Loucy (cell line): ENCODE measurements at regions not wholly inside any gene's neighbourhood (a gene's known extent, or its start where the extent isn't known, plus 50 kb on each side); places are given as distances from the start of the nearest gene placed in this dataset.

Experiments
- H2AFZ ChIP-seq: fragments of 200-600 bp; sonication (generic); 2 replicates; pipeline ENCODE4 v1.6.0; 2016; ENCODE audit warnings: antibody characterized with exemption, mild to moderate bottlenecking, low read length, moderate library complexity
- H3F3A ChIP-seq: fragments of 200-600 bp; 2 replicates; pipeline ENCODE4 v1.6.0; 2016; ENCODE audit warnings: antibody characterized with exemption, low read depth, mild to moderate bottlenecking
- H3K27me3 ChIP-seq: fragments of 200-600 bp; sonication (generic); 2 replicates; pipeline ENCODE4 v1.6.1; 2014; ENCODE audit warnings: low read length, mild to moderate bottlenecking; ENCODE audit not compliant: insufficient read depth, poor library complexity, severe bottlenecking
- H3K36me3 ChIP-seq: fragments of 200-600 bp; sonication (generic); 2 replicates; pipeline ENCODE4 v1.6.1; 2016; ENCODE audit warnings: low read length; ENCODE audit not compliant: insufficient read depth
- H3K4me1 ChIP-seq: fragments of 200-600 bp; sonication (generic); 2 replicates; pipeline ENCODE4 v1.5.1; 2014; ENCODE audit warnings: low read length, mild to moderate bottlenecking; ENCODE audit not compliant: insufficient read depth, poor library complexity, severe bottlenecking
- H3K4me2 ChIP-seq: fragments of 200-600 bp; sonication (generic); 2 replicates; pipeline ENCODE4 v1.6.0; 2014; ENCODE audit warnings: antibody characterized with exemption, low read length, low read depth, mild to moderate bottlenecking; ENCODE audit not compliant: poor library complexity, severe bottlenecking
- H3K4me3 ChIP-seq: fragments of 200-600 bp; sonication (generic); 2 replicates; pipeline ENCODE4 v1.5.1; 2014; ENCODE audit warnings: low read length, mild to moderate bottlenecking, mixed read lengths; ENCODE audit not compliant: poor library complexity, severe bottlenecking
- H3K79me2 ChIP-seq: fragments of 200-600 bp; sonication (generic); 2 replicates; pipeline ENCODE4 v1.6.1; 2014; ENCODE audit warnings: low read length; ENCODE audit not compliant: insufficient read depth
- H3K9ac ChIP-seq: fragments of 200-600 bp; sonication (generic); 2 replicates; pipeline ENCODE4 v1.6.0; 2014; ENCODE audit warnings: mild to moderate bottlenecking, low read depth, low read length, moderate library complexity; ENCODE audit not compliant: poor library complexity, severe bottlenecking
- H3K9me2 ChIP-seq: fragments of 200-600 bp; sonication (generic); replicated peaks from 2 replicates; pipeline ENCODE4 v1.6.1; 2016; ENCODE audit warnings: low read depth, low read length, mixed read lengths
- H3K9me3 ChIP-seq: fragments of 200-600 bp; sonication (generic); 2 replicates; pipeline ENCODE4 v1.6.1; 2014; ENCODE audit warnings: mild to moderate bottlenecking, antibody characterized with exemption, low read length, low read depth; ENCODE audit not compliant: insufficient read depth
- H4K20me1 ChIP-seq: fragments of 200-600 bp; sonication (generic); 2 replicates; pipeline ENCODE4 v1.6.0; 2014; ENCODE audit warnings: antibody characterized with exemption, low read length, mild to moderate bottlenecking; ENCODE audit not compliant: insufficient read depth, poor library complexity, severe bottlenecking
- EZH2phosphoT487 ChIP-seq: fragments of 200-600 bp; IDR thresholded peaks from 2 replicates; pipeline ENCODE4 v1.6.1; 2018; ENCODE audit warnings: antibody characterized with exemption, mild to moderate bottlenecking, moderate library complexity, borderline replicate concordance
- TF ChIP-seq, protein P1 (sequence below): fragments of 200-600 bp; sonication (generic); conservative IDR thresholded peaks from 2 replicates; pipeline ENCODE4 v1.5.1; 2014; ENCODE audit warnings: mild to moderate bottlenecking, antibody characterized with exemption, low read length

- TF ChIP-seq, protein P1, sequence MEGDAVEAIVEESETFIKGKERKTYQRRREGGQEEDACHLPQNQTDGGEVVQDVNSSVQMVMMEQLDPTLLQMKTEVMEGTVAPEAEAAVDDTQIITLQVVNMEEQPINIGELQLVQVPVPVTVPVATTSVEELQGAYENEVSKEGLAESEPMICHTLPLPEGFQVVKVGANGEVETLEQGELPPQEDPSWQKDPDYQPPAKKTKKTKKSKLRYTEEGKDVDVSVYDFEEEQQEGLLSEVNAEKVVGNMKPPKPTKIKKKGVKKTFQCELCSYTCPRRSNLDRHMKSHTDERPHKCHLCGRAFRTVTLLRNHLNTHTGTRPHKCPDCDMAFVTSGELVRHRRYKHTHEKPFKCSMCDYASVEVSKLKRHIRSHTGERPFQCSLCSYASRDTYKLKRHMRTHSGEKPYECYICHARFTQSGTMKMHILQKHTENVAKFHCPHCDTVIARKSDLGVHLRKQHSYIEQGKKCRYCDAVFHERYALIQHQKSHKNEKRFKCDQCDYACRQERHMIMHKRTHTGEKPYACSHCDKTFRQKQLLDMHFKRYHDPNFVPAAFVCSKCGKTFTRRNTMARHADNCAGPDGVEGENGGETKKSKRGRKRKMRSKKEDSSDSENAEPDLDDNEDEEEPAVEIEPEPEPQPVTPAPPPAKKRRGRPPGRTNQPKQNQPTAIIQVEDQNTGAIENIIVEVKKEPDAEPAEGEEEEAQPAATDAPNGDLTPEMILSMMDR = no peak
- no peak for TF ChIP-seq EZH2phosphoT487
- H3F3A ChIP-seq = no peaks in the 10 kb centered on the region
- no peak overlapping the region for H3K4me3 ChIP-seq
- no peak overlapping the region for H3K9ac ChIP-seq
- no peaks in the 10 kb centered on the region for H4K20me1 ChIP-seq
- H3K9me2 ChIP-seq = no peaks in the 10 kb centered on the region
- H3K4me2 ChIP-seq = no peak overlapping the region
- H3K9me3 ChIP-seq = peaks cover 24% of the 10 kb centered on the region; the same call in 1 of the 2 replicates
- H2AFZ ChIP-seq = no peak overlapping the region
- no peaks in the 10 kb centered on the region for H3K79me2 ChIP-seq
- no peaks in the 10 kb centered on the region for H3K27me3 ChIP-seq
- no peaks in the 10 kb centered on the region for H3K4me1 ChIP-seq
- no peaks in the 10 kb centered on the region for H3K36me3 ChIP-seq
These were observed 64.7 kb upstream of the NKX1-1 start for GRCh38 chr4:1470816-1471442.

- Histone ChIP-seq H3K27me3 (no peaks in the 10 kb centered on the region), H3K4me3 (no peak overlapping the region), H4K20me1 (no peaks in the 10 kb centered on the region), H3K9me3 (peaks cover 23% of the 10 kb centered on the region; the same call in 1 of the 2 replicates), H3K79me2 (no peaks in the 10 kb centered on the region), H3F3A (no peaks in the 10 kb centered on the region), H3K9me2 (no peaks in the 10 kb centered on the region), H3K36me3 (no peaks in the 10 kb centered on the region), H2AFZ (no peak overlapping the region), H3K9ac (no peak overlapping the region), H3K4me2 (no peak overlapping the region), H3K4me1 (no peaks in the 10 kb centered on the region)
- TF ChIP-seq, protein P1 = no peak
- no peak for TF ChIP-seq EZH2phosphoT487
These were observed 64.1 kb upstream of the NKX1-1 start for GRCh38 chr4:1470393-1470670.

GRCh38 chr4:1469607-1470392 is 63.6 kb upstream of the NKX1-1 start:
- H3K9me2 ChIP-seq = no peaks in the 10 kb centered on the region
- H3K36me3 ChIP-seq = no peaks in the 10 kb centered on the region
- no peak overlapping the region for H3K4me2 ChIP-seq
- H3K27me3 ChIP-seq = no peaks in the 10 kb centered on the region
- no peaks in the 10 kb centered on the region for H4K20me1 ChIP-seq
- H3K9ac ChIP-seq = no peak overlapping the region
- H3K9me3 ChIP-seq = peaks cover 19% of the 10 kb centered on the region; the same call in 1 of the 2 replicates
- no peak for TF ChIP-seq EZH2phosphoT487
- TF ChIP-seq, protein P1 = no peak
- H3F3A ChIP-seq = no peaks in the 10 kb centered on the region
- H3K4me1 ChIP-seq = no peaks in the 10 kb centered on the region
- no peak overlapping the region for H3K4me3 ChIP-seq
- no peaks in the 10 kb centered on the region for H3K79me2 ChIP-seq
- H2AFZ ChIP-seq = no peak overlapping the region
